ENCODE measurements at regions not wholly inside any gene's neighbourhood (a gene's known extent, or its start where the extent isn't known, plus 50 kb on each side); places are given as distances from the start of the nearest gene placed in this dataset.

- TF ChIP-seq CTCF (IDR thresholded peaks at IDR 0.05) = no peak
- no peak for TF ChIP-seq ZFX (IDR thresholded peaks at IDR 0.05; ENCODE audit: borderline replicate concordance)
These were observed 106.1 kb upstream of the NETO1 start for GRCh38 chr18:72973841-72974240.

Measured in 22Rv1 (cell line).